GM10266 (cell line): ENCODE measurements at regions not wholly inside any gene's neighbourhood (a gene's known extent, or its start where the extent isn't known, plus 50 kb on each side); places are given as distances from the start of the nearest gene placed in this dataset.
"Not testable (repeated sequence)": the region's sequence is repeated elsewhere in the genome, so short reads cannot be mapped to it uniquely, and the experiment has no call there.

Source experiments
- DNase-seq: peaks from one replicate; pipeline ENCODE4 v3.0.0; 2012; ENCODE audit errors: extremely low spot score
- CTCF ChIP-seq: IDR thresholded peaks from 2 replicates; pipeline ENCODE4 v1.5.1; 2012; ENCODE audit warnings: mild to moderate bottlenecking, low read depth; ENCODE audit not compliant: control insufficient read depth, insufficient read depth; ENCODE audit errors: missing control alignments

- no peak for DNase-seq
- TF ChIP-seq CTCF = no peak
Observed at GRCh38 chr6:134757911-134758361, 192.0 kb downstream of the ALDH8A1 start.

GRCh38 chr6:134756374-134757025 lies 193.4 kb downstream of the ALDH8A1 start:
- TF ChIP-seq CTCF = no peak
- DNase-seq = no peak

- no peak for TF ChIP-seq CTCF
Observed at GRCh38 chr6:134754013-134754690, 195.7 kb downstream of the ALDH8A1 start.

GRCh38 chr6:134753001-134753400 lies 196.9 kb downstream of the ALDH8A1 start:
- no peak for TF ChIP-seq CTCF
- DNase-seq = no peak

More at GRCh38 chr6:134754013-134754690, 195.7 kb downstream of the ALDH8A1 start:
- no peak for DNase-seq

- DNase-seq = no peak
- TF ChIP-seq CTCF = no peak
Observed at GRCh38 chr6:134752445-134752844, 197.5 kb downstream of the ALDH8A1 start.

- no peak for DNase-seq
- no peak for TF ChIP-seq CTCF
Observed at GRCh38 chr6:134750669-134751068, 199.2 kb downstream of the ALDH8A1 start.

- no peak for TF ChIP-seq CTCF
- no peak for DNase-seq
Observed at GRCh38 chr6:134748484-134748883, 201.4 kb downstream of the ALDH8A1 start.

- not testable (repeated sequence) for DNase-seq
Observed at GRCh38 chr6:134747197-134747596, 202.7 kb downstream of the ALDH8A1 start.
